NCI-H2081 treated with DMSO at 0.1 percent for 48 hours (cell line): ENCODE measurements at regions not wholly inside any gene's neighbourhood (a gene's known extent, or its start where the extent isn't known, plus 50 kb on each side); places are given as distances from the start of the nearest gene placed in this dataset.

Source experiments
- DNase-seq: peaks from one replicate; lab custom pipeline; 2025; lab: John Stamatoyannopoulos, UW

GRCh38 chr12:13595536-13596443 is 385.6 kb downstream of the GRIN2B start:
- no peak for DNase-seq

- no peak for DNase-seq
These were observed 386.5 kb downstream of the GRIN2B start for GRCh38 chr12:13594731-13595514.

- no peak for DNase-seq
These were observed 389.1 kb downstream of the GRIN2B start for GRCh38 chr12:13592063-13592942.

GRCh38 chr12:13591488-13591887 is 389.9 kb downstream of the GRIN2B start:
- no peak for DNase-seq

- no peak for DNase-seq
These were observed 390.3 kb downstream of the GRIN2B start for GRCh38 chr12:13591059-13591458.

- DNase-seq = no peak
These were observed 392.0 kb downstream of the EMP1 start for GRCh38 chr12:13588574-13588973.

- no peak for DNase-seq
These were observed 391.3 kb downstream of the EMP1 start for GRCh38 chr12:13587721-13588390.

DNA sequence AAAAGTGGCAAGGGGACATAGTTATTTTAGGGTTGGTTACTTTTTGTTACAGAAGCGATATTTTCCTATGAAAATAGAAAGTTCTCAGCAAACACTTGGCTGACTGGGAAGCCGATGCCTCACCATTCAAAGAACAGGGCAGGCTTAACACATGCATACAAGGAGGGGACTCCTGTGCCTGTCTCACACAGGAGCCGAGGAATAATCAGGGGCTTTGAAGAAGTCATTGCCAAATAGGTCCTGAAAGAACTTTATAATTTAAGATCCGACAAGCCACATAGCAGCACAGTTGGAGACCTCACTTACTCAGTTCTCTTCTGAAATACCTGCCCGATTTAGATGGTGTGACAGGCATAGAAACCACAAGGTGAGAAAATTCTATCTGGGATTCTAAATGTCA is 389.8 kb downstream of the EMP1 start:
- no peak for DNase-seq

DNA sequence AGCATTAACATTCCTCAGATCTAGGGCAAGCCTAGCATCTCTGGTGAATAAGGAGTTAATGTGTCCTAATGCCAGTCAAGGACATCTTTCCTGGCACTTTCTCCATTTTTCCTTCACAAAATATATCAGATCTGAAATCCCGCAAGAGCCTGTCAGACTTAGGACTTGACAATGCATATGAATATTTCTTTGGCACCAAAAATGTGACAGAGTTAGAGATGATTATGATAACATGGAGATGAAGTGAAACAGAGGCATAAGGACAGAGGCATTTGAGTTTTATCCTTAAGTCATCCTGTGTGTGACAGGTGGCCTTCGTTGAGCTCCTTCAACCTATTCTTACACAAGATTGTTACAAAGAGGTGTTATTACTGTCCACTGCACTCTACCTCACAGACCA is 388.0 kb downstream of the EMP1 start:
- DNase-seq = no peak

DNA sequence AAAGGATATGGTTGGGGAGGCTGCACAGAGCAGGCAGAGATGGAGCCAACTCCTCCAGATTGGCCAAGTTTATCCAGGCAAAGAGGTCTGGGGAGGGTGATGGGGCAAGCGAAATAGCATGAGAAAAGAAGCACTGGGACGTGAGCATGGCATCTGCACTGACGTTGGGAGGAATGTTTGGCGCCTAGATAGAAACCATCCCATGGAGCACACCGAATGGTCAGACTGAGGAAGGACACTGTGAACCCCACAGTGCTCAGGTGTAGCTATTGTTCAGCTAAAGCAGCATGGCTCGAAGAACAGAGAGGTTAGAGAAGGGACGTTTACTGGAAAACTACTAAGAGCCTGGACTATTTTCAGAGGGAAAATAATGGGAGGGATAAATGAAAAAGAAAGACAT is 387.1 kb downstream of the EMP1 start:
- DNase-seq = no peak

- no peak for DNase-seq
These were observed 385.9 kb downstream of the EMP1 start for GRCh38 chr12:13582421-13582820.

- no peak for DNase-seq
These were observed 384.5 kb downstream of the EMP1 start for GRCh38 chr12:13581031-13581430.

DNA sequence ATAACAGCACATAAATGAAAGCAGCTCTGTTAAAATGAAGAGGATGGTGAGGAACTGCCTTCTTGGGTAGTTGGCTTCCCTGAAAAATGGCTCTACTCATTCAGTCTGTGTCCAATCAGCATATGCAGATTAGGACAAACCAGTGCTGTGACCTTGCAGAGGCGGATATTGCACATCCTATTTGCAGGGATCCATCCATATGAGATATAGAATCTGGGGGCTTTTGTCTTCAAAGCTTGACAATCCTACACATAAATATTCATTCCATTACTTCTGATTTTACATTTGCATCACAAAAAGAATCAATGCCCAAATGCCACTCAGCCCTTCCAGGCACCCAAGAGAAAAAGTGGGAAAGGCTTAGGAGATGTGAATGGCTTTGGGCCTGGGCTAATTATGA is 383.7 kb downstream of the EMP1 start:
- no peak for DNase-seq

GRCh38 chr12:13576935-13577500 is 380.5 kb downstream of the EMP1 start:
- DNase-seq = no peak

- no peak for DNase-seq
These were observed 377.3 kb downstream of the EMP1 start for GRCh38 chr12:13573698-13574321.

GRCh38 chr12:13571035-13571434 is 374.5 kb downstream of the EMP1 start:
- DNase-seq = no peak

DNA sequence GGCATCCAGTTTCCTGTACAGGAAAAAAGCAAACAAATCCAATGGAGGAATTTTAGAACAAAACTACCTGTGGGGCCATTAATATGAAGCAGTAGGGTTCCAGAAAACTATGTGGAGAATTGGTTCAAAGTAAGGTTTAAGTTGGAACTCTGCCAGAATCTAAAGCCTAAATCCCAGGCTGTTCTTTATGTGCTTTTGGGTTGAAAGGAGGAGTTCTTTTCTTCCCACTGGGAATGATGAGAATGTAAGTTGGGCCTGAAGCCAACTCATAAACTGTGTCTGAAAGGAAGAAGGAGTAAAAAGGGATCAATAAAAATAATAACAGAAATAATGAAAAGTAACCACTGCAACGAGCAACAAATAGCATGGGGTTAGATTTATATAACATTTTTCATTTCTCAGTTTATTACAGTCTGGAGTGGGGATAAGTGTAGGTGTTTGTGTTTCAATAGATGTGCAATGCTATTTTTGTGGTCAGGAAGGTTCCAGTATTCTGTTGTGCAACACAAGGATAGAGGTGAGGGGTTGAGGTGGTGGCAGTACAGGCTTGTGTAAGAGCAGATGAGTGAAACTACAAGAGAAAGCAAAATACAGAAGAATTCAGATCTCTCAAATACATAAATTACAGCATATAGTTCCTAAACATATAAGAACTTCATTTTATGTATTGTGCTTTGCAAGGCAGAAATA is 373.6 kb downstream of the EMP1 start:
- DNase-seq = no peak

DNA sequence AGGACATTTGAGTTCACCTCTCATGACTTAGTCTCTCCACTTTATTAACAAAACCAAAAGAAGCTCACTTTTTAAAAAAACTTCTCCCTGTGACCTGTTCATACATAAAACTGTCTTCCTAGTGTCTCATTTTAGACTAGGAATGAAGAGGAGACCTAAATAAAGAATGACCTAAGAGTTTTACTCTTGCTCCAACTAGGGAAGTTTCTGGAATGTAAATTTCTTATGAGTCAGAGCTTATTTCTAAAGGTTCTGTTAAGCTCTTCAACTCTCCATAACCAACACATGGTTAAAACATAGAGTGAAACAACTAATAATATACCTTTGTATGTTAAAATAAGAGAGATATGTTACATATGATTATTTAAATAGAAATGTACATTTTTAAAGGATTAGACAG is 369.8 kb downstream of the EMP1 start:
- no peak for DNase-seq

DNA sequence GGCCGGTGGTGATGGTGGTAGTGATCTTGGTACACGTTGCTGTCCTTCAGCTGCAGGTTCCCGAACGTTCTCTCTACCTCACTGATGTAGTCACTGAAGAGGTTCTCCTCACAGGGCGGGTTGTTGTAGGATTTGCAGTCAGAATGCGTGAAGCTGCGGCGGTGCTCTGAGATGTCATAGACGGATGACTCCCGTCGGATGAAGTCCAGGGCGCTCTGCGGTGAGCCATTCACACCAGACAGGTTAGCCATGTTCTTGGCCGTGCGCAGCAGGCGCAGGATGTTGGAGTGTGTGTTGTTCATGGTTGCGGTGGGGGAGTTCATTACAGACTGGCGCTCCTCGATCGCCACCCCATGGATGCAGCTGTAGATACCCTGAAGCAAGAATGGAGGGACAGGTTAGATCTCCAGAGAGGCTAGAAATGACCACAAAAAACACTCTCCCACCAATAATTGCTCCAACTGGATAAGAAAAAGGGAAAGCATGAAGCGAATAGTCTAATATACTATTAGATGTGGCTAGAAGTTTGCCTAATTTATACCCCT is 367.8 kb downstream of the EMP1 start:
- DNase-seq = no peak

GRCh38 chr12:13563743-13564125 is 367.2 kb downstream of the EMP1 start:
- DNase-seq = no peak
